GM18868 (cell line): ENCODE measurements at regions not wholly inside any gene's neighbourhood (a gene's known extent, or its start where the extent isn't known, plus 50 kb on each side); places are given as distances from the start of the nearest gene placed in this dataset.

Source experiments
- ATAC-seq: cut with Tn5 transposase; IDR thresholded peaks from one replicate; pipeline ENCODE4 v1.9.1; 2021; ENCODE audit warnings: mild to moderate bottlenecking, moderate library complexity; ENCODE audit not compliant: unreplicated experiment

GRCh38 chr16:49084628-49085390 lies 196.8 kb downstream of the CBLN1 start:
- ATAC-seq = no peak

DNA sequence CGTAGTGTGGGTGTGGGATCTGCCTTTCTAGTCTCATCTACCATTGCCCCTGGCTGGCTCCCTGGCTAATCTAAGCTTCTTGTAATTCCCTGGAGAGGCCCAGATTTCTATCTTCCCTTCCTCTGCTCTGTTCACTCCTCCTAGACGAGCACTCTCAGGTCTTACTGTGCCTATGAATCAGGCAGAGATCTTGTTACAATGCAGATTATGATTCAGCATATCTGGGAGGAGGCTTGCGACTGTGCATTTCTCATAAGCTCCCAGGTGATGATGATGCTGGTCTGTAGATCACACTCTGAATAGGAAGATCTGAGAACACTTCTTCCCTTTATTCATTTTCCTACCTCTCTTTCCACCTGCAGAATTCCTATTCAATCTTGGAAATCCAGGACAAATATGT lies 200.1 kb downstream of the CBLN1 start:
- ATAC-seq = no peak

GRCh38 chr16:49081086-49081485 lies 200.6 kb downstream of the CBLN1 start:
- ATAC-seq = no peak

- ATAC-seq = no peak
These were observed 203.1 kb downstream of the CBLN1 start for GRCh38 chr16:49078571-49078970.

DNA sequence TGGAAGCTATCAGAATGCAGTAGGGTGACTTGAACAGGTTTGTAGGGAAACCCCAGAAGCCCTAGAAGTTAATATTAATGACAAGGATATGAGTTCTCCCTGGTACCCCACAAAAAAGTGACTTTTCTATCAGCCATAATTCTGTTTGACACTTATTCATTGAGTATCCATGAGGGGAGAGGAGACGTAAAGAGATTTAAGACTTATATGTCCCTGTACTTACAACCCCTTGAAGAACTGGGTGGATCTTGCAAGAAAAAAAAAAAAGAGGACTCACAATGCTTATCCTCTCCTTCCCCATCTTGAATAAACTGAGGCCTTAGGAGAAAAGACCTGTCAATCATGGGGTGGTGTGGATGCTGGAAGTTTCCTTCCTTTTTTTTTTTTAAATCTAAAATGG lies 203.5 kb downstream of the CBLN1 start:
- ATAC-seq = no peak

DNA sequence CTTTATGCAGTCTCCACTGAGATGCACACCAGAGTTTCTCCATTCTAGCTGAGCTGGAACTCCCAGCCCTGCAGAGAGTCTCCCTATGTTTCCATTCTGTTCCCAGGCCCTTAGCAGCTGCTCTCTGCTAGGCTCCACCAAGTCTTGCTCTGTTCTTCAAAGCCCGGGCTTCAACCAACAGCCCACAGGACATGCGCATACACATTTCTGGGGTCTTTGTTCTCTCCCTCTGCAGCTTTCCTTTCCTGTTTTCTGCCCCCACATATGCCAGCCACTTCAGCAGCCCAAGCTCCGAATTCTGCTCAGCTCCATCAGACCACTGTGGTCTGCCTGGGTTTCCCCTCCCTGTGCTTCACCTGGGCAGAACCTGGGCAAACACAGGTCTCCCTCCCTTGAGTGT lies 205.9 kb downstream of the CBLN1 start:
- no peak for ATAC-seq

GRCh38 chr16:49068224-49068623 lies 213.4 kb downstream of the CBLN1 start:
- ATAC-seq = no peak

DNA sequence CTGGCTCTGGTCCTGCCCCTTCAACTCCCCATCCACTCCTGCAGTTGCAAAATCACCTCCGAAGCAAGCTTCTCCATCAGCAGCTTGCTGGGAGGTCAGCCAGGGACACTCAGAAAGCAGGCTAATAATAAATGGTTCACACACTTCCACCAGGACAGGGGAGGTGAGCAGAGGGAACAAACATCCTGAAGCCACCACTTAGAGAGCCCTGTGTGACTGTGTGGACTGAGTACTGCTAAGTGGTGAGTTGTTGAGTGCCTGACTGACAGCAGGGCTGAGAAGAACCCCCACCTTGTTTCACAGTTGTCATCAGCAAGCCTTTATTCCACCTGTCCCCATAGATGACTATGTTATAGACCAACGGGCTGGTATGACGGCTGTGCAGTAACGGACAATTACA lies 213.9 kb downstream of the CBLN1 start:
- no peak for ATAC-seq

DNA sequence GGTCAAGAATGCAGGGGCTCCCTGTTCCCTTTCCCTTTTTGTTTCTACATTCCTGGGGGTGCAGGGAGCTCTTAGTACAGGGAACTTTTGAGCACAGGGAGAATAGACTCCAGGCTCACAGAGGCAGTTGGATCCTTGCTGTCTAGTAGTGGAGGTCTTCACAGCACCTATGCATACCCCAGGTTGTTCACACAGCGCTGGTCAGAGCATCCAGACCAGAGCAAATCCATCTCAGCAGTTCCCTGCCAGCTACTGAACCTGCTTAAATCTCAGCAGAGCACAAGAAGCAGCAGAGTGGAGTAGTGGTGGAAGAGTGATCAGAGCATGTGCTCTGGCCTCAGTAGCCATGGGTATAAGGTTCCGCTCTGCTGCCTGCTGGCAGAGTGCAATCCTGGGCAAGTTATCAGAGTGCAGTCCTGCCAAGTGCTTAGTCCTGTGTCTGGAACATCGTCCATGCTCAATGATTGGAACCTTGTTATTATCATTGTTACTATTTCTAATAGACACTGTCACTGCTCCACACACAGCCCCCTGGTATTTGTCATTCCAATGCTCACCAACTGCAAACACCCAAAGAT lies 220.4 kb downstream of the CBLN1 start:
- no peak for ATAC-seq

DNA sequence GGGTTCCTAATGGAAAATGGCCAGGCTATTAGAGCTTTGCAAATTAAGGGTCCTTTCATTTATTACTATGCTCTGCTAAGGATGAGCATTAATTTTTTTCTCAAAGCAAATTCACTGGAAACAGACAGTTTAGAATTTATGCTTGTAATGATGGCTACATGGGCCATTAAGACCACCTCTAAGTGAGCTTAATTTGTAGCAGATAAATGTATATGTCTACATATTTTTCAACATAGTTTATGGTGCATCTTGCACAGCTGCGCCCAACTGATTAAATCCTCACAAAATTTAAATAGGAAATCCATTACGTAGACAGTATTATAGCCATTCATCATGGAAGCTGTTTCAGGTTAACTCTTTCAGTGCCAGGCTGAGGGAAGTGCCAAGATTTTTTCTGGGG lies 220.9 kb downstream of the CBLN1 start:
- ATAC-seq = no peak

DNA sequence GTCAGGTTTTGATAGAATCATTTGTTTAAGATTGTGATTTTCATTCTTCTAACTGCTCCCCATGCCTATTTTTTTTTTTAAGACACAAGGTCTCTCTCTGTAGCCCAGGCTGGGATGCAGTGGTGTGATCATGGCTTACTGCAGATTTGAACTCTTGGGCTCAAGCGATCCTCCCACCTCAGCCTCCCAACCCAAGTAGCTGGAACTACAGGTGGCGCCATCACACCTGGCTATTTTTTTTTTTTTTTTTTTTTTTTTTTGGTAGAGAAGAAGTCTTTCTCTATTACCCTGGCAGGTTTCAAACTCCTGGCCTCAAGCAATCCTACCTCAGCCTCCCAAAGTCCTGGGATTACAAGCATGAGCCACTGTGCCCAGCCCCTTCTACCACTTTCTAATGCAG lies 223.3 kb downstream of the CBLN1 start:
- no peak for ATAC-seq

DNA sequence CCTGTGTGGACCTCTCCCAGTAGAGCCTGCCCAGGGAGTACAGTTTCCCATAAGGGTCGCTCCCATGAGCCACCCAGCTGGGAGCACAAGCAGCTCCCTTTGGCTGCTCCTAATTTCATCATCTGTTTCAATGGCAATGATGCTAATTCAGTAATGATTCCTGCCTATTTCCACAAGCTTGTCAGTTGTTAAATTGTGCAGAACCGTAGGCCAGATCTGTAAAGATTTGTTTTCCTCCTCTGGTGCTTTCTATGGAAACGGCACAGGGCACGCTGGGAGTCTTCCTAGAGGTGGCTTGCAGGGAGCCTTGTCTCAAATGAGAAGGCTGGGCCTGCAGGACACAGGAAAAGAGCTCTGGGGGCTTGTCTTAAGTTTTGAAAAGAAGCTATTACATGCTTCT lies 223.7 kb downstream of the CBLN1 start:
- no peak for ATAC-seq

DNA sequence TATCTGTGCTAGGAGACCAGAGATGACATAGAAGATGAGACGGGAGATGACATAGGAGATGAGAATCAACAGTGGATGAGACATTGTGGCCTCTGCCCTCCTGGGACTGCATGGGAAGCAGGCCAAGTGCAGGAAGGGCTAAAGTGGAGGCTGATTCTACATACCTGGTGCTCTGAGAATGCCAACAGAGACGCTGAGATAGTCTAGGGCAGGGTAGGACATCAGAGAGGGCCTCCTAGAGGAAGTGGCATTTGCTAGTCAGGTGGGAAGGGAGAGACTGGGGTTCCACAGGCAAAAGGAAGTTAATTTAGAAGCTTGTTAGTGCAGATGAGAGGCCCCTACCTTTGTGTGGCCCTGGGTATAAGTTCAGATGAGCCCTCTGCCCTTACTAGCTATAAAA lies 224.2 kb downstream of the CBLN1 start:
- ATAC-seq = no peak

DNA sequence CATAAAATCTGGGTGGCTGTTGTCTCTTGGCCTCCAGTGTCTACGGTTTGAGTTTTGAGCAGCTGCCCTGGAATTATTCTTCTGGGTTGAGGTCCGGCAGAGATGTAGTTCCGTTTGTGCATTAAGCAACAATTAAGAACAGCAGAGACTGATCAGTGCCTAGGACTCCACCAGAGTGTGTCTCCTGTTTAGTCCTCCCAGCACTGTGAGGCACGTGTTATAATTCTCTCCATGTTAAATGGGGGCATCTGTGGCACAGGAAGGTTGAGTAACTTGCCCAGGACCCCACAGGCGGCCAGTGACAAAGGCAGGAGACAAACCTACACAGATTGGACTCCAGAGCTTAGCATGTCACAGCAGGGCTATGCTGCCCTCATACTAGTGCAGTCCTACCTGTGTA lies 225.1 kb downstream of the CBLN1 start:
- ATAC-seq = no peak

GRCh38 chr16:49055824-49056545 lies 225.7 kb downstream of the CBLN1 start:
- ATAC-seq = no peak

- no peak for ATAC-seq
These were observed 226.3 kb downstream of the CBLN1 start for GRCh38 chr16:49055291-49055690.

GRCh38 chr16:49054606-49055005 lies 227.0 kb downstream of the CBLN1 start:
- no peak for ATAC-seq

DNA sequence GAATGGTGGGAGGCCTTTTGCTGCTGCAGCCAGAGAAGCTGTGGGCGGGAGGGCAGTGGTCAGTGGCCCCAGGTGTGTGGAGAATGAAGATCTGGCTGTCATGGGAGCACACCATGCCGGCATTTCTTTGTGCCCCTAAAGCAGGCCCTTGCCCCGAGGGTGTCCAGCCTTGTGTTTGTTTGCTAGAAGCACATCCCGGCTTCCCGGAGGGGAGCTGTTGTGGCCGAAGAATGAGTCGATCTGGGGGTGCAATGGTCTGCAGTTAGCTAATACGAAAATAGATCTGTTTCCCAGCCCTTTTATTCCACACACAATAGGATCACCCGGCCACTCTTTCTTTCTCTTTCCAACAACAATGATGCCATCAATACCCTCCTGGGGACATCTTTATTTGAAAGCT lies 228.8 kb downstream of the CBLN1 start:
- ATAC-seq = no peak

- ATAC-seq = no peak
These were observed 230.1 kb downstream of the CBLN1 start for GRCh38 chr16:49051576-49051975.

GRCh38 chr16:49050607-49051006 lies 231.0 kb downstream of the CBLN1 start:
- no peak for ATAC-seq

DNA sequence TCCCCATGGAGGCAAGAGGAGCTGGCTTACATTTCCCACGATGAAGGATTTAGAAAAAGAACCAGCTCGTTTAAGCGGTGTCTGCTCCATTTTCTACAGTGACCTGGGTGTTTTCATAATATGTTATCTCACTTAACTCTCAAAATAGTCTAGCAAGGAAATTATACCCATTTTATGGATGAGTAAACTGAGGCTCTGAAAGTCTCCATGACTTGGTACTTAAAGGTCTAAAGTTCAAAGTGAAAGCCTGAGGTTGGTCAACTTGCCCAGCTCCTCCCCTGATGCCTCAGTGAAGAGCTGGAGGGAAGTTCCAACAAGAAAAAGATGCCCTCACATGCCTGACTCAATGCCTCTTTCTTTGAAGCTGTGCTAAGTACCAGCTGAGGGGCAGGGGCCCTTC lies 232.0 kb downstream of the CBLN1 start:
- ATAC-seq = no peak

DNA sequence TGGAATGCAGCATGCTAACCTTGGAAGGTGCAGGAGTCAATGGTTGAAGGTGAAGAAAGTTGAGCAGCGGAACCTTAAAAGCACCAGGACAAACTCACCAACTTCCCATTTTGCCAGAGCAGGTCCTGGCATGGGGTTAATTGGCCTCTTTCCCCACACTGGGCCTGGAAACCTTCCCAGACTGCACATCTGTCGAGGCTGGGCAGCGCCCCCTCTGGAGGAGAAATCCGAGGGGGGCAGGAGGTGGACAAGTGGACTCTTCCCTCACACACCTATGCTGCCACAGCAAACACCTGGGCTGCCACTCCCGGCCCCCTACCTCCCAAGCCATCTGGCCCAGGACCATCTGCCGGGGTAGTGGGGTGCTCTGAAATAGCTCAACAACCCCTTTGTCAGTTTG lies 232.4 kb downstream of the CBLN1 start:
- ATAC-seq = no peak
